NCI-H345 (cell line): ENCODE measurements at regions not wholly inside any gene's neighbourhood (a gene's known extent, or its start where the extent isn't known, plus 50 kb on each side); places are given as distances from the start of the nearest gene placed in this dataset.
"Not testable (repeated sequence)": the region's sequence is repeated elsewhere in the genome, so short reads cannot be mapped to it uniquely, and the experiment has no call there.

Source experiments
- DNase-seq: peaks from one replicate; lab custom pipeline; 2025; lab: John Stamatoyannopoulos, UW

- no peak for DNase-seq
These were observed 63.2 kb downstream of the NENF start for GRCh38 chr1:212495766-212496494.

DNA sequence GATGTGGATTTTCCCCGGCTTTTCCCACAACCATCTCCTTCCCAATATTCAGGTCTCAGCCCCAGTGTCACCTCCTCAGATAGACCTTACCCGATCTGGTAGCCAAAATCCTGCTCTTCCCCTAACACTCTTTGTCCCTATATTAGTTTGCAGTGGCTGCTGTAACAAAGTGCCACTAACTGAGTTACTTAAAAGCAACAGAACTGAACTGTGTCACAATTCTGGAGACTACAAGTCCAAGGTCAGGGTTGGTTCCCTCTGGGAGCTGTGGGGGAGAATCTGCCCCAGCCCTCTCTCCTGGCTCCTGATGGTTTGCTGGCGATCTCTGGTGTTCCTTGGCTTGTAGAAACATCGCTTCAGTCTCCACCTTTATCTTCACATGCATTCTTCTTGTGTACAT is 64.0 kb downstream of the NENF start:
- DNase-seq = no peak

DNA sequence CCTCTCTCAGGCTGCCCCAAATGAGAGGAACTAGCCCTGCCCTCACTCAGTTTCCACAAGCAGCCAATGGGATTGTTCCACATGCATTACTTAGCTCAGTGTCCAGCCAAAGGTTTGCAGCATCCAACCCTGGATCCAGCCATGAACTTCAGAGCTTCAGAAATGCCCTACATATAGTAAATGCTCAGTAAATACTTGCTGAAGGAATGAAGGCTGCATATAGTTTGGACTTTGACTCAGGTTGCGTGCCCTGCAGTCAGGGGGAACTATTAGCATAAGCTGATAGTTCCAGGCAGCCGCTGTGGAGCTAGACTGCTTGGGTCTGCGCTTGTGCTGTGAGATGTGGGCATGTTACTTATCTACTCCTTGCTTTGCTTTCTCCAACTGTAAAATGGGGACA is 64.8 kb downstream of the NENF start:
- no peak for DNase-seq

DNA sequence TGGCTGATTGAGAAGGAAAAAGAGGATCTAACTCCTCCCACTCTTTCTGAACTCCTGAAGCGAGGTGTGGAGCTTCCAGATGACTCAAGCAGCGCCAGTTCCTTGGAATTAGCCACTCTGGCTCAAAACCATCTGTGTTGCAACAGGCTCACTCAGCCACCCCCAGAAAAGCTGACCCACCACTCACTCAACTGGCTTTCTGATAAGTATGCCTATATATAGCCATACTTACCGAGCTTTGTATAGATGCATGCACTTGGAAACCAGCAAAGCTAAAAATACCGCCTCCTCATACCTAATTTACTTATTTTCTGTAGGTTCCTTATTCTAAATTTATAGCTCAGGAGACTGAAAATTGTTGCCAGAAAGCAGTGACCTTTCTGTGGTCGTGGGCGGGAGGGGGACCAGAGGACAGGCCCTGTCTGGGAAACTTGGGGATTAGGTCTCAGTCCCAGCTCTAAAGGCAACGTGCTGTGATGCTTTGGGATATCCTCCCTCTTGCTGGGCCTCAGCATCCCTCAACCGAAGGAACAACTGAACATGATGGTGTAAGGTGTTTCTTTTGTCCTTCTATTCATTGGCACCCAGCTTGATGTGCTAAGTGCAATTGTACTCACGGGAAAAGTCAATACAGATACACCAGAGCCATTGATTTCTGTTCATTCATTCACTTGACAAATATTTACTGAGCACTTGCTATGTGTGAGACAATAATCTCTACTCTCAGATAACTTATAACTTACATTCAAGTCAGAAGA is 65.7 kb downstream of the NENF start:
- DNase-seq = peak; percentile 97

- DNase-seq = no peak
These were observed 67.6 kb downstream of the NENF start for GRCh38 chr1:212500351-212500750.

- DNase-seq = no peak
These were observed 68.3 kb downstream of the NENF start for GRCh38 chr1:212500983-212501382.

DNA sequence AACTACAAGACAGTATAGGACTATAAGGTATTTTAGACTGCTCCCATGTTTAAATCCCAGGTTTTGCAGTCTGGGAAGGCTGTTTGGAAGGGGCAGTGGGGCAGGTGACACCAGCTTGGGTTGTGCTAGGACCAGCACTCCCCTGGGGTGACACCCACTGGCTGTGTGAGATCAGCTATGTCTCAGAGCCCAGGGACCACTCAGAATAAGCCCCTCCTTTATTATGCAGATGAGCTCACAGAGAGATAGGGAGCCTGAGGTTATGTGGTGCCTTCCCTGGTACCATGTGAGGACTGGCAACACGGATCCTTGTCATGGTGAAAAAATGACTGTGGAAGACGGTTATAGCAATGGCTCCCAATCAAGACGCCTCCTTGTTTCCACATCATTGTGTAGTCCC is 71.0 kb downstream of the NENF start:
- no peak for DNase-seq

DNA sequence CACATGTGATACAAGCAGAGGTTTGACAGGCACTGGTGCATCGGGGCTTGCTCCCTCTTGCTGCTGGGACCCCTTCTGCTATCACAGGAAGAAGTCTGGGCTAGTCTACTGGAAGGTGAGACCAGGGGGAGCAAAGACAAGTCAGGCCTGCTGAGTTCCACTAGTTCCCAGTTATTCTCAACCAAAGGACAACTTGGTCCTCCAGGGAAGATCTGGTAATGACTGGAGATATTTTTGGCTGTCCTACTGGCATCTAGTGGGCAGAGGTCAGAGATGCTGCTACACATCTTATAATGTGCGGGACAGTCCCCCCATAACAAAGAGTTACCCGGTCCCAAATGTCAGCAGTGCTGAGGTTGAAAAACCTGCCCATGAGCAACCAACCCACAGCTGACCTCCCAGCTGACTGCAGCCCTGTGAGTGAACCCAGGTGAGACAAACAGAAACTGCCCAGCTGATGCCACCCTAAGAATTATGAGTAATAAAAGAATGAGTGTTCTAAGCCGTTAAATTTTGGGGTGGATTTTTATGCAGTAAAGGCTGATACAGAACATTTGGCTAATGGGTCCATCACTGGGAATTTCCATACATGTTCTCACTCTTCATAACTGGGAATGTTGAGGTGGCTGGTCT is 71.6 kb downstream of the NENF start:
- DNase-seq = no peak

GRCh38 chr1:212506666-212507065 is 73.9 kb downstream of the NENF start:
- no peak for DNase-seq

DNA sequence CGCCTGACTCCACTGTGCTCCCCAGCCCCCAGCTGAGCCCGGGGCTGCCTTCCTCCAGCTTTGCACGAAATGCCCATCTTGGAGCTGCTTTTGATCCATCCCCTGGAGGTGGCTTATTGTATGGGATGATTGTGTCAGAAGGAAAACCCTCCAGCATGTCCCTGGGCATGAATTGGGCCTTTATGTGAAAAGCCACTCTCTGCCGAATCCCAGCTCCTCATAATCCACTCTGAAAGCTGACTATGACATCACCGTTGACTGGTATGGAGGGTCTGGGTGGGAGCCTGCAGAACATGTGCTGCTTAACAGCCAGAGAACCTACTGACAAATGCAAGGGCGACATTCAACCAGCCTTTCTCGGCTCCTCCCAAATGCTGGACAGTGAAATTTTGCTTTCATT is 74.6 kb downstream of the NENF start:
- no peak for DNase-seq

GRCh38 chr1:212512816-212513559 is 80.3 kb downstream of the NENF start:
- DNase-seq = no peak

GRCh38 chr1:212513586-212513985 is 80.9 kb downstream of the NENF start:
- no peak for DNase-seq

GRCh38 chr1:212514056-212514614 is 81.4 kb downstream of the NENF start:
- peak; percentile 78 for DNase-seq

- DNase-seq = no peak
These were observed 82.1 kb downstream of the NENF start for GRCh38 chr1:212514782-212515181.

GRCh38 chr1:212515329-212515760 is 82.6 kb downstream of the NENF start:
- DNase-seq = no peak

DNA sequence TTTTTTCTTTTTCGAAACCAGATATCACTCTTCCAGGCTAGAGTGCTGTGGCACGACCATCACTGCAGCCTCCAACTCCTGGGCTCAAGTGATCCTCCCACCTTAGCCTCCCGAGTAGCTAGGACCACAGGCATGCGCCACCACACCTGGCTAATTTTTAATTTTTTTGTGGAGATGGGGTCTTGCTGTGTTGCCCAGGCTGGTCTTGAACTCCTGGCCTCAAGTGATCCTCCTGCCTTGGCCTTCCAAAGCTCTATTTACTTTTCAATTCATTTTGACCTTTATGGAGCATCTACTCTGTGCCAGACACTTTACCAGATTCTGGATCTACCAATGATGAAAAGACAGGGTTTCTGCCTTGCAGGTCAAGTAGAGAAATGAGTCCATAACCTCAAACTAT is 83.3 kb downstream of the NENF start:
- DNase-seq = not testable (repeated sequence)

- no peak for DNase-seq
These were observed 85.7 kb downstream of the NENF start for GRCh38 chr1:212518188-212519054.

DNA sequence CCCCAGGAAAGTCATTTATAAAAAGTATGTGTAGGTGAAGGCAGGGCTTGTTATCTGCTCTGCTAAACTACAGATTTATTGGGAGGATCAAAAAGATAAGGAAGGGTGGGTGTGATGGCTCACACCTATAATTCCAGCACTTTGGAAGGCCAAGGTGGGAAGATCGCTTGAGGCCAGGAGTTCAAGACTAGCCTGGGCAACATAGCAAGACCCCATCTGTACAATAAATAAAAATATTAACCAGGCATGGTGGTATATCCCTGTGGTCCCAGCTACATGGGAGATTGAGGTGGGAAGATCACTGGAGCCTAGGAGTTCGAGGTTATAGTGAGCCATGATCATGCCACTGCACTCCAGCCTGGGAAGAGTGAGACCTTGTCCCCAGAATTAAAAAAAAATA is 86.4 kb downstream of the NENF start:
- no peak for DNase-seq

GRCh38 chr1:212520299-212520698 is 87.6 kb downstream of the NENF start:
- DNase-seq = no peak

DNA sequence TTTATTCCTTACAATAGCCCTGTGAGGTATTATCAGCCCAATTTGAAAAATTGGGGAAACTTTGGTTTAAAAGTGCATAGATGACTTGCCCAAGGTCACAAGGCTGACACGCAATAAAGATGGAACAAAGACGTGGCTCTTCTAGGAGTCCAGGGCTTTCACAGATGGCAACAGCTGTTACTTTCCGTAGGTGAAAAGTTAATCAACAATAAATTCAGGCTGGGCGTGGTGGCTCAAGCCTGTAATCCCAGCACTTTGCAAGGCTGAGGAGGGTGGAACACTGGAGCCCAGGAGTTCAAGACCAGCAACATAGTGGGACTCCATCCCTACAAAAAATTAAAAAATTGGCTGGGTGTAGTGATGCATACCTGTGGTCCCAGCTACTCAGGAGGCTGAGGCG is 87.8 kb upstream of the ATF3 start:
- DNase-seq = no peak

- no peak for DNase-seq
These were observed 83.0 kb upstream of the ATF3 start for GRCh38 chr1:212525479-212526110.
